Stimulated activated naive CD8-positive, alpha-beta T cell treated with anti-CD3 and anti-CD28 coated beads, Interleukin-15, Interleukin-2, amounts not matched to agents 100 ng/mL and 50 ng/mL, for 24 hours (primary cell): ENCODE measurements at regions not wholly inside any gene's neighbourhood (a gene's known extent, or its start where the extent isn't known, plus 50 kb on each side); places are given as distances from the start of the nearest gene placed in this dataset.

Experiments
- H3K27ac Mint-ChIP-seq: one replicate; pipeline ENCODE4 v1.8.0; 2021; ENCODE audit warnings: mild to moderate bottlenecking, mixed read lengths
- H3K27me3 Mint-ChIP-seq: one replicate; pipeline ENCODE4 v1.8.0; 2021; ENCODE audit warnings: mixed read lengths
- H3K36me3 Mint-ChIP-seq: one replicate; pipeline ENCODE4 v1.8.0; 2021; ENCODE audit warnings: low read depth, mixed read lengths
- H3K4me1 Mint-ChIP-seq: one replicate; pipeline ENCODE4 v1.8.0; 2021; ENCODE audit warnings: low read depth, mixed read lengths
- H3K4me3 Mint-ChIP-seq: one replicate; pipeline ENCODE4 v1.8.0; 2021; ENCODE audit warnings: mild to moderate bottlenecking, mixed read lengths
- H3K9me3 Mint-ChIP-seq: one replicate; pipeline ENCODE4 v1.8.0; 2021; ENCODE audit warnings: mixed read lengths

GRCh38 chr20:11372876-11373790 is 544.6 kb upstream of the BTBD3 start:
- Mint-ChIP-seq H3K36me3 (no peaks in the 10 kb centered on the region), H3K27me3 (no peaks in the 10 kb centered on the region), H3K27ac (no peak overlapping the region), H3K9me3 (peaks cover 2% of the 10 kb centered on the region), H3K4me1 (no peaks in the 10 kb centered on the region), H3K4me3 (no peak overlapping the region)

- Mint-ChIP-seq H3K27ac (no peak overlapping the region), H3K36me3 (no peaks in the 10 kb centered on the region), H3K4me1 (no peaks in the 10 kb centered on the region)
Observed at GRCh38 chr20:11375335-11375734, 542.4 kb upstream of the BTBD3 start.

GRCh38 chr20:11375966-11376365 is 541.7 kb upstream of the BTBD3 start:
- no peak overlapping the region for H3K4me3 Mint-ChIP-seq
- no peaks in the 10 kb centered on the region for H3K36me3 Mint-ChIP-seq
- no peak overlapping the region for H3K27ac Mint-ChIP-seq
- H3K9me3 Mint-ChIP-seq = peaks cover 8% of the 10 kb centered on the region
- H3K4me1 Mint-ChIP-seq = no peaks in the 10 kb centered on the region
- H3K27me3 Mint-ChIP-seq = no peaks in the 10 kb centered on the region

More at GRCh38 chr20:11375335-11375734, 542.4 kb upstream of the BTBD3 start:
- H3K27me3 Mint-ChIP-seq = no peaks in the 10 kb centered on the region
- no peak overlapping the region for H3K4me3 Mint-ChIP-seq
- peaks cover 3% of the 10 kb centered on the region for H3K9me3 Mint-ChIP-seq

GRCh38 chr20:11376420-11376819 is 541.3 kb upstream of the BTBD3 start:
- H3K36me3 Mint-ChIP-seq = no peaks in the 10 kb centered on the region
- peaks cover 10% of the 10 kb centered on the region for H3K9me3 Mint-ChIP-seq
- H3K27ac Mint-ChIP-seq = no peak overlapping the region
- H3K27me3 Mint-ChIP-seq = no peaks in the 10 kb centered on the region
- H3K4me3 Mint-ChIP-seq = no peak overlapping the region
- no peaks in the 10 kb centered on the region for H3K4me1 Mint-ChIP-seq

GRCh38 chr20:11376998-11377397 is 540.7 kb upstream of the BTBD3 start:
- no peak overlapping the region for H3K27ac Mint-ChIP-seq
- no peak overlapping the region for H3K4me3 Mint-ChIP-seq
- no peaks in the 10 kb centered on the region for H3K4me1 Mint-ChIP-seq
- H3K36me3 Mint-ChIP-seq = no peaks in the 10 kb centered on the region
- no peaks in the 10 kb centered on the region for H3K27me3 Mint-ChIP-seq
- H3K9me3 Mint-ChIP-seq = peaks cover 10% of the 10 kb centered on the region

GRCh38 chr20:11377761-11378160 is 539.9 kb upstream of the BTBD3 start:
- peaks cover 10% of the 10 kb centered on the region for H3K9me3 Mint-ChIP-seq
- H3K36me3 Mint-ChIP-seq = no peaks in the 10 kb centered on the region
- H3K27me3 Mint-ChIP-seq = no peaks in the 10 kb centered on the region
- no peaks in the 10 kb centered on the region for H3K4me1 Mint-ChIP-seq
- H3K4me3 Mint-ChIP-seq = no peak overlapping the region
- no peak overlapping the region for H3K27ac Mint-ChIP-seq

GRCh38 chr20:11378252-11378651 is 539.4 kb upstream of the BTBD3 start:
- H3K4me3 Mint-ChIP-seq = no peak overlapping the region
- H3K9me3 Mint-ChIP-seq = peaks cover 10% of the 10 kb centered on the region
- no peaks in the 10 kb centered on the region for H3K27me3 Mint-ChIP-seq
- H3K36me3 Mint-ChIP-seq = no peaks in the 10 kb centered on the region
- H3K4me1 Mint-ChIP-seq = no peaks in the 10 kb centered on the region
- H3K27ac Mint-ChIP-seq = no peak overlapping the region

GRCh38 chr20:11379257-11380011 is 538.3 kb upstream of the BTBD3 start:
- peaks cover 14% of the 10 kb centered on the region for H3K9me3 Mint-ChIP-seq
- H3K27me3 Mint-ChIP-seq = no peaks in the 10 kb centered on the region
- no peak overlapping the region for H3K27ac Mint-ChIP-seq
- no peaks in the 10 kb centered on the region for H3K36me3 Mint-ChIP-seq
- H3K4me1 Mint-ChIP-seq = no peaks in the 10 kb centered on the region
- H3K4me3 Mint-ChIP-seq = no peak overlapping the region

GRCh38 chr20:11380283-11380682 is 537.4 kb upstream of the BTBD3 start:
- no peaks in the 10 kb centered on the region for H3K36me3 Mint-ChIP-seq
- H3K9me3 Mint-ChIP-seq = peaks cover 14% of the 10 kb centered on the region
- no peaks in the 10 kb centered on the region for H3K4me1 Mint-ChIP-seq
- no peak overlapping the region for H3K4me3 Mint-ChIP-seq
- no peak overlapping the region for H3K27ac Mint-ChIP-seq
- H3K27me3 Mint-ChIP-seq = no peaks in the 10 kb centered on the region

GRCh38 chr20:11387189-11387754 is 530.4 kb upstream of the BTBD3 start:
- Mint-ChIP-seq H3K4me3 (no peak overlapping the region), H3K27me3 (no peaks in the 10 kb centered on the region), H3K4me1 (no peaks in the 10 kb centered on the region), H3K36me3 (no peaks in the 10 kb centered on the region), H3K9me3 (peaks cover 4% of the 10 kb centered on the region), H3K27ac (no peak overlapping the region)

GRCh38 chr20:11389186-11389585 is 528.5 kb upstream of the BTBD3 start:
- Mint-ChIP-seq H3K4me1 (no peaks in the 10 kb centered on the region), H3K27ac (no peak overlapping the region), H3K4me3 (no peak overlapping the region), H3K36me3 (no peaks in the 10 kb centered on the region), H3K9me3 (peaks cover 2% of the 10 kb centered on the region), H3K27me3 (no peaks in the 10 kb centered on the region)

- no peak overlapping the region for H3K4me3 Mint-ChIP-seq
- H3K36me3 Mint-ChIP-seq = no peaks in the 10 kb centered on the region
- H3K4me1 Mint-ChIP-seq = no peaks in the 10 kb centered on the region
- H3K9me3 Mint-ChIP-seq = no peaks in the 10 kb centered on the region
- H3K27me3 Mint-ChIP-seq = no peaks in the 10 kb centered on the region
- no peak overlapping the region for H3K27ac Mint-ChIP-seq
Observed at GRCh38 chr20:11391591-11391990, 526.1 kb upstream of the BTBD3 start.

- no peak overlapping the region for H3K4me3 Mint-ChIP-seq
- no peak overlapping the region for H3K27ac Mint-ChIP-seq
- no peaks in the 10 kb centered on the region for H3K9me3 Mint-ChIP-seq
- no peaks in the 10 kb centered on the region for H3K27me3 Mint-ChIP-seq
- H3K4me1 Mint-ChIP-seq = no peaks in the 10 kb centered on the region
- H3K36me3 Mint-ChIP-seq = no peaks in the 10 kb centered on the region
Observed at GRCh38 chr20:11394145-11394833, 523.4 kb upstream of the BTBD3 start.

- Mint-ChIP-seq H3K4me1 (no peaks in the 10 kb centered on the region), H3K9me3 (no peaks in the 10 kb centered on the region), H3K4me3 (no peak overlapping the region), H3K27ac (no peak overlapping the region), H3K27me3 (no peaks in the 10 kb centered on the region), H3K36me3 (no peaks in the 10 kb centered on the region)
Observed at GRCh38 chr20:11395581-11395980, 522.1 kb upstream of the BTBD3 start.

GRCh38 chr20:11401988-11402387 is 515.7 kb upstream of the BTBD3 start:
- Mint-ChIP-seq H3K4me1 (no peaks in the 10 kb centered on the region), H3K36me3 (no peaks in the 10 kb centered on the region), H3K27me3 (no peaks in the 10 kb centered on the region), H3K4me3 (no peak overlapping the region), H3K27ac (no peak overlapping the region), H3K9me3 (peaks cover 6% of the 10 kb centered on the region)
